ENCODE measurements at regions not wholly inside any gene's neighbourhood (a gene's known extent, or its start where the extent isn't known, plus 50 kb on each side); places are given as distances from the start of the nearest gene placed in this dataset.

- no peak for TF ChIP-seq POLR2A (IDR thresholded peaks at IDR 0.05)
- TF ChIP-seq CTCF (IDR thresholded peaks at IDR 0.05): no peak
Observed at GRCh38 chr3:110647586-110647985, 424.0 kb upstream of the NECTIN3 start.

Measured in Peyer's patch (tissue), 4 donors.